ENCODE measurements at regions not wholly inside any gene's neighbourhood (a gene's known extent, or its start where the extent isn't known, plus 50 kb on each side); places are given as distances from the start of the nearest gene placed in this dataset.
A peak's percentile ranks its signal among the peaks of the same experiment; 100 is the strongest.

DNA sequence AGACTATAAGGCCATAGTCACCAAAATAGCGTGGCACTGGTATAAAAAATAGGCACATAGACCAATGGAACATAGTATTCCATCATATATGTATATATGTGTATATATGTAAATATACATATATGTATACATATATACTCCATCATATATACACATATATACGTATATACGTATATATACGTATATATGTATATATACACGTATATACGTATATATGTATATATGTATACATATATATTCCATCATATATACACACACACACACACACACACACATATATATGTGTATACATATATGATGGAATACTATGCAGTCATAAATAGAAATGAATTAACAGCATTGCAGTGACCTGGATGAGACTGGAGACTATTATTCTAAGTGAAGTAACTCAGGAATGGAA, 204.6 kb downstream of the LTN1 start:
- no peak for DNase-seq (ENCODE audit: low spot score)

DNA sequence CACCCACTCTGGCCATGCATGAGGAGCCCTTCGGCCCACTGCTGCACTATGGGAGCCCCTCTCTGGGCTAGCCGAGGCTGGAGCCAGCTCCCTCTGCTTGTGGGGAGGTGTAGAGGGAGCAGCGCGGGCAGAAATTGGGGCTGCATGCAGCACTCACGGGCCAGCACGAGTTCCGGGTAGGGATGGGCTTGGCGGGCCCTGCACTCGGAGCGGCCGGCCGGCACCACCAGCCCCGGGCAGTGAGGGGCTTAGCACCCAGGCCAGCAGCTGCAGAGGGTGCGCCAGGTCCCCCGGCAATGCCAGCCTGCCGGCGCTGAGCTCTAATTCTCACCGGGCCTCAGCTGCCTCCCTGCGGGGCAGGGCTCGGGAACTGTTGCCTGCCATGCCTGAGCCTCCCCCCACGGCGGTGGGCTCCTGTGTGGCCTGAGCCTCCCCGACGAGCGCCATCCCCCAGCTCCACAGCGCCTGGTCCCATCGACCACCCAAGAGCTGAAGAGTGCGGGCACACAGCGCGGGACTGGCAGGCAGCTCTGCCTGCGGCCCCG, 209.0 kb downstream of the LTN1 start:
- no peak for DNase-seq (ENCODE audit: low spot score)

DNA sequence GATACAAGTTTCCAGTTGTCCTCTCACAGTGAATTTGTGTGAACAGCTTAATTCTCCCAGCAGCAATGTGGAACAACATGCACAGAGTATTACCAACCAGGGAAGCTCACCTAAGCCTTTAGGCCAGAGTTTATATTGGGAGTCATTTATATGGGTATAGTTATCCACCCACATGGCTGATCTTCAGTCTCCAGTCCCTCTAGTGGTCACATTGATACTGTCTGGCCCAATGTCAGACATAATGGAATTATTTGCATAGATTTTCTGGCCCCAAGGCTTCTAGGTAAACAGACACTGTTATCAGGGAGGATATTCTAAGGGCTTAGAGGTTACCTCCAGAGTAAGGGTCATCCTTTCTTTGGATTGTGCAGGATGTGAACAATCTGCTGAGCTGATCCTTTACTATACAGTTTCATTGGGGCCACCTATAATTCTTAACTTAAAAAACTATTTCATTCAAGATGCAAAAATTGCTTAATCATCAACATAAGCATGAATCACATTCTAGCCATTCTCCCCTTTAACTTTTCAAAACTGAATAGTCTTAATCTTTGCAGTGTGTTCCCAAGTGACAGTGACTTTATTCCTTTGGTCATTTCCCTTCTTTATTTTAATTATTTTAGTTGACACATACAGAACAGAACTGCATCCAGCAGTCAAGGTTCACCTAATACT, 210.9 kb downstream of the LTN1 start:
- DNase-seq (ENCODE audit: low spot score) = peak; percentile 39

DNA sequence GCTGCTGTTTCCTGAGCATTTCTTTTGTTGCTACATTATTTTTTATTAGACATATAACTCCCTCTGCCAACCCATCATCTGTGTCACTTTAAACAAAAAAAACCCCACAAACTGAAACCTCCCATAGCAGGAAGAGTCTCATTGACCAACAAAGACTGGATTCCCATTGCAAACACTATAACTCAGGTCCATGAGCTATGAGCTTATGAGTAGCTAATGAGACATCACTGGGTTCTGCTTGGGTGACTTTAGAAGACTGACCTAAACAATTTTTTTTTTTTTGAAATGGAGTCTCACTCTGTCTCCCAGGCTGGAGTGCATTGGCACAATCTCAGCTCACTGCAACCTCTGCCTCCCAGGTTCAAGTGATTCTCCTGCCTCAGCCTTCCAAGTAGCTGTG, 212.8 kb downstream of the LTN1 start:
- no peak for DNase-seq (ENCODE audit: low spot score)

DNA sequence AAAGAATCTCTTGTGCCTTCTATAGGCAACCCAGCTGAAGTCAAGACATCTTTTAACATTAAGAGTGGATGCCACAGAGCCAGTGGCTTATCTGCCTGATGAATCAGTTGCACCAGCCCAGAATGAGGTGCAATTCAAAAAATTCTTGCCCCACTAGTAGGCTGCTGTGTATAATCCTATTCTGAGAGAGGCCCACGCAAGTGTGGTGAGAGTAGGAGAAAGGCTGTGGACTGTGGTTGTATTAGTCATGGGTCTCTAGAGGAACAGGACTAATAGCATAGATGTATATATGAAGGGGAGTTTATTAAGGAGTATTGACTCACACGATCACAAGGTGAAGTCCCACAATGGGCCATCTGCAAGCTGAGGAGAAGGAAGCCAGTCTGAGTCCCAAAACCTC, 216.4 kb downstream of the LTN1 start:
- DNase-seq (ENCODE audit: low spot score) = no peak

DNA sequence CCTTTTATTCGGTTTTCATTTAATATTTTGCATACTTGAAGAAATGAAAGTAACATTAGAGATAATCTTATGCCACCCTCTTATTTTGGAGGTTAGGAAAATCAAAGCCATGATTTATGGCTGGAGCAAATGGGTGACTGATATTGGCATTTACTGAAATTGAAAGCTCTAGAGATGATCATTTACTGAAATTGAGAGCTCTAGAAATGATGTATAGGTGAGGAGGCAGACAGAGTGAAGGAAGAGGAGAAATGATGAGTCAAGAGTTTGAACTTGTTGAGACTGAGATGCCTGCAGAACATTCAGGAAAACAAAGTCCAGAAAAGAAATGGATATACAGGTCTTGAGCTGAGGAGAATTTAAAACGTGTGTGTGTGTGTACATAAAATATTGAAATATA, 217.6 kb downstream of the LTN1 start:
- DNase-seq (ENCODE audit: low spot score) = no peak

DNA sequence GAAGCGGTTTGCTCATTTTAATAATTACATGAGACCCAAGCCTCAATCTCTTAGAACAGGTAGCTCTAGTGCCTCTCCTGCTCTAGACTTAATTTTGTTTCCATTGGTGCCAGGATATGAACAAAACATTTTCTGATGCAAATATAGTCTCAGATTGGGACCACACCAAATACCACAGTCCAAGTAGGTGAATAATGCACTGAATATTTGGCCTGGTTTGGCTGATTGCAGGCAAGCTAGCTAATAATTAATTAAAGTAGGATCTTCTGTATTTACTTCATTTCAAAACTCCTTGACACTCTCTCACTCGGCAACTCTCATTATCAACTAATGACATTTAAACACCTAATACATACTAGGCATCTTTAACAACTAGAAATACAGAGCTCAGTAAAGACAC, 219.6 kb downstream of the LTN1 start:
- no peak for DNase-seq (ENCODE audit: low spot score)

DNA sequence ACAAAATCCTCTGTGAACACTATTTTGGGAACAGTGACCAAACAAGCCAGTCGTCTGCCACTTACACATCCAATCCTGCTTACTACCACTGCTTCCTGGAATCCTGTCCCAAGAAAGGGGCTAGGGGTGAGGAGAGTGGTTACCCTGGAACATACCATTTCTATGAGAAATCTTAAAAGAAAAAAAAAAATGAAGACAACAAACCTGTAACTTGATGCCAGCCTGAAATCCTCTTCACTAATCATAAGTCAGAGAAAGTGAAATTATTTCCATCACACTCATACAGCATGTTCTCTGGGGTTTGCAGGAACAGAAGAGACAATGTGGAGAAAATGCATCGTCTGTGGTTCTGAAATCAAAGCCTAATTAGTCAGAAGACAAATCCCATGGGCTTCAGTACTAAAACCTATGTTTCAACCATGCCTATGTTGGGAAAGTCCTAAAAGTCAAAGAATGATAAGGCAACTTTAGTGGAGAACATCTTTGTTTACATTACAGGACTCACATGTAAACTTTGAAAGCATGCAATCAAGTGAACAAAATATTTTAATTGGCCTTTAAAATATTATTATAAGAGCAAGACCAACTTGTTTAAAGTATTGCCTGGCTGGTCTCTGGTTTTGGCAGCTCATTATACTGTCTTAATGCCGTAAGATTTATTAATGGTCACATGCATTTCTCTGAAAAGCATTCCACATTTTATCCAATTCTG, 220.7 kb downstream of the LTN1 start:
- DNase-seq (ENCODE audit: low spot score) = no peak

DNA sequence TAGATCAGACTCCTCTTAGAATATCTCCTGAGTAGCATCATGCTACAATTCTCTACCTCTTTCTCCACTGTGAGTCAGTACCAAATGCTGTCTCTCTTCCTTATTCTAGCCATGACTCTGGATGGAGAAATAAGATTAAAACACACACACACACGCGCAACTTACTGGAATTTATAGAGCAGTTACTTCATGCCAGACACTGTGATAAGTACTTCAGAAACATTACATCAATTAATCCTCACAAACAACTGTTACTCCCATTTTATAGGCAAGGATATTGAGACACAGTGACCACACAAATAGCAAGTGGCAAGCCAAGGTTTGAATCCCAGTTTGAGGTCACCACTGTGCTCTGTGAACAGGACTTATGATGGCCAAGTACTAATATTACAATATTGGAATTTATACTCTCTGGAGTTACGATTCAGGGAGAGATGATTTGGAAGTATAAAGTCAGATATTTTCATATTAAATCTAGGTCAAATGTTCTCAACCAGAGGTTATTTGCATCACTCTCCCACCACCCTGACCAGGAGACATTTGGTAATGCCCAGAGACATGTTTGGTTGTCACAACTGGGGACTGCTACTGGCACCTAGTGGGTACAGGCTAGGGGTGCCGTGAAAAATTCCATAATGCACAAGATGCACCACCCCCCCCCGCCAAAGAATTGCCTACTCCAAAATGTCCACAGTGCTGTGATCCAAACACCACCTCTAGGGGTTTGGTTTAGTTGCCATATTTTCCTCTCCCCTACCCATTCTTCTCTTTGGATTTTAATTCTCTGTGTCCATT, 221.6 kb downstream of the LTN1 start:
- no peak for DNase-seq (ENCODE audit: low spot score)

DNA sequence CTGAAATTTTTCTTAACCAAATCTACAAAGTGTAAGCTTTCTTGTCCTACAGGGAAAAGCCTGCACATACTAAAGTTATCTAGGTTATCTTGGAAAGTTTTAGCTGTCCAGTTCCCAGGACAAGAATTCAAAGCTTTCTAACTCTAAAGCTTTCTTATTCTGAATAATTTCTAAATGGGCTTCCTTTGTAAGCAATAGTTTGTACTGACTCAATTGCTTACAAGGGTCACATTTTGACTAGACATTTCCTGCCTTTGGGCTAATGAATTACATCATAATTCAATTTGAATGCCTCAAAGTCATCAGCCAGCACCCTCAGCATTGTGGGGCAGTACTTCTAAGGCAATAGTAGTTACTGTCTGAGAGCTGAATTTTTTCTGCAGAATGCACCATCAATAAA, 223.0 kb downstream of the LTN1 start:
- no peak for DNase-seq (ENCODE audit: low spot score)

DNA sequence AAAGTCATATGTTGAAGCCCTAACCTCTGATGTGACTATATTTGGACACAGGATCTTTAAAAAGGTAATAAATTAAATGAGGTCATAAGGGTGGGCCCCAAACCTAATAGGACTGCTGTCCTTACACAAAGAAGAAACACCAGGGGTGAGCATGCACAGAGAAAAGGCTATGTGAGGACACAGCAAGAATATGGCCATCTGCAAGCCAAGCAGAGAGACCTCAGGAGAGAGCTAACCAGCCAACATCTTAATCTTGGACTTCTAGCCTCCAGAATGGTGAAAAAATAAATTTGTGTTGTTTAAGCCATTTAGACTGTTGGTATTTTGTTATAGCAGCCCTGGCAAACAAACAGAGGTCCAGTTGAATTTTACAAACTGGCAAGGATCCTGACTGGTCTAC, 223.9 kb downstream of the LTN1 start:
- DNase-seq (ENCODE audit: low spot score) = no peak

DNA sequence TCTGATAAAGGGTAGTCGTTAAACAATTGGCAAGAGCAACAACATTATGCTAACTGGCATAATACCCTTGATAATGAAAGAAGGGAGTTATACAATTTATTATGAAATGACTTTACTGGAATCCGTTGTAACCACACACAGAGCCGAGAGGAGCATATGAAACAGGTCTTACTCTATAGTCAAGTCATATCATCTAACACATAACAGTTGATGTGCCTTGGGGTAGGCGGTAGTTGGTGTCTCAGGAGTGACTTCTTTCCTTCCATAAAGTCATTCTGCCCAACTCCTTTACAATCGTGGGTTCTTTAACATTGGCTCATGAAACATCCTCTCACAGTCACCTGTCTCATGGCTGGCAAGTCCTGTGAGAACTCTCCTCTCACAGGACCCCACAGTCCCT, 225.2 kb downstream of the LTN1 start:
- DNase-seq (ENCODE audit: low spot score) = no peak

DNA sequence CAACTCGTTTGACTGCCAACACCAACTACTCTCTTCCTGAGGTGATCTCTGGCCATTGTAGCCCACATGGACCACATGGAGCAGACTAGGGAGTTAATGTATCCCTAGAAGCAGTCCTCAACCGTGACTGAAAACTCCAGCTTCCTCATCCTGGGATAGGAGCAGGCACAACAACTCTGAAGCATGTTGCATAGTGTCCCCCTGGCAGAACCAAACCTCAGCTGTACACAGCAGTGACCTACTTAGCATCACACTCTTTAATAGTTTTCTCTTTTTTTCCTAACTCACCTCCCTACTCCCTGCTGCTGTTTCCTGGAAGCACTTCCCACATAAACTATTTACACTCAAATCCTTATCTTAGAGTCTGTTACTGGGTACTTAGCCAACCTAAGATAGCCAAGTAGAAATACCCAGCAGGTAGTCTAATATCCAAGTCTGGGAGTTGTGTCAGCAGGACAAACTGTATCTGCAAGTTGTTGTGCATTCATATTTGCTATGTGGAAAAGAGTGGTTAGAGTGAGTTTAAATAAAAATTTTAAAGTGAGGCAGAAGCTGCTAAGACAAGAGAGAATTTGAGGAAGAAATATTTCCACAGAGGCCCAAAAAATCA, 228.8 kb downstream of the LTN1 start:
- DNase-seq (ENCODE audit: low spot score) = no peak

DNA sequence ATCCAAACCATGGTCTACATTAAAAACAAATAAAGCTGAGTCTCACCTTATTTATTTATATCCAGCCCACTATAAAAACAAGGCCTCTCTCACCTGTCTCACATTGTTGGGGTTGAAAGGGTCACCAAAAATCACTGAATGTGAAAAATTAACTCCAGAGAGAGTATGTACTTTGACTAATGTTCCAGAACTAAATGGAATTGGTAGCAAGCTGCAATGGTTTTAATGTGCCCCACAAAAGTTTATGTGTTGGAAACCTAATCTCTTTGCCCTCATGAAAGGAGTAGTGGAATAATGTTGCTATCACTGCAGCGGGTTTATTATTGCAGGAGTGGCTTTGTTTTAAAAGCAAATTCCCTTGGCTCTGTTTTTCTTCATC, 230.3 kb downstream of the LTN1 start:
- DNase-seq (ENCODE audit: low spot score) = no peak

DNA sequence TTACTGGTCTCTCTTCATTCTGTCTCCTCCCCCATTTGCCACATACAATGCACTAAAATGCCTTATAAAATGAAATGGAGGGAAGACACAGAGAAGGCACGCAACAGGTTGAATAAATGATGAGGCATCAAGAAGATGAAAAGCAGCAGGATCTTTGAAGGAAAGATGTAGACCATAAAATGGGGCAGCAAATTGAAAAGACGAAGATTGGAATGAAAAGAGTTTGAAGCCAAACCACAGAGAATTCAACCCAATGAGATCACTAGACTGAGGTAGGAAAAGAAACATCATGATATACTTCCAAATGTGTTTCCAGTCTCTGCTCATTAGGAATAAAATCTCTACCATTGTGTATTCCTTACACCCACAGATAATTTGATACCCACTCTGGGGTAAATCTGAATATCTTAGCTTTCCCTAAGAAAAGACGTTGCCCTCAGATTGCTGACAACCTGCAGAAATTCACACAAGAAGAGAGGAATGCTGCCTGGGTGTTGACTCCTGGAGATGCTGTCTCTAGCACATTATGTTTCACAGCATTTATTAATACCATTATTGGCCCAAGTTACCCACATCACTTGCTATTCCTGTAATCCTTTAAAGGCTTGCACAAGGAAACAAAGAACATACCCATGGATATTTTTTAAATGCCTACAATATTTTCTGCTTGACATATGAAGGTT, 230.9 kb downstream of the LTN1 start:
- no peak for DNase-seq (ENCODE audit: low spot score)

DNA sequence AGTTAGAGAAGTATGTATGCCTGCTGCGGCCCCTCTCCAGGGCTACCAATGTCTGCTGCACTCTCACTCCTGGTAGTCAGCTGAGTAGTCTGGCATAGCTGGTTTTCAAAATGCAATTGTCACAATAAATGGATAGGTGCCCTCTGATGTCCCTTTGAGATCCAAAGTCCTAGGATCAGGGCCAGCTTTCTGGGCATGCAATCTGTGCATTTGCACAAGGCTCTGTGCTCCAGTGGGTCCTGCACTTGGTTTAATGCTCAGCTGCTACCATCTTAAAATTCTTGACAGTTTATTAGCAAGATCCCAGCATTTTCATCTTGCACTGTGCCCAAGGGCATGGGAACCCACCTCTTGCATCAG, 233.8 kb downstream of the LTN1 start:
- DNase-seq (ENCODE audit: low spot score) = no peak

DNA sequence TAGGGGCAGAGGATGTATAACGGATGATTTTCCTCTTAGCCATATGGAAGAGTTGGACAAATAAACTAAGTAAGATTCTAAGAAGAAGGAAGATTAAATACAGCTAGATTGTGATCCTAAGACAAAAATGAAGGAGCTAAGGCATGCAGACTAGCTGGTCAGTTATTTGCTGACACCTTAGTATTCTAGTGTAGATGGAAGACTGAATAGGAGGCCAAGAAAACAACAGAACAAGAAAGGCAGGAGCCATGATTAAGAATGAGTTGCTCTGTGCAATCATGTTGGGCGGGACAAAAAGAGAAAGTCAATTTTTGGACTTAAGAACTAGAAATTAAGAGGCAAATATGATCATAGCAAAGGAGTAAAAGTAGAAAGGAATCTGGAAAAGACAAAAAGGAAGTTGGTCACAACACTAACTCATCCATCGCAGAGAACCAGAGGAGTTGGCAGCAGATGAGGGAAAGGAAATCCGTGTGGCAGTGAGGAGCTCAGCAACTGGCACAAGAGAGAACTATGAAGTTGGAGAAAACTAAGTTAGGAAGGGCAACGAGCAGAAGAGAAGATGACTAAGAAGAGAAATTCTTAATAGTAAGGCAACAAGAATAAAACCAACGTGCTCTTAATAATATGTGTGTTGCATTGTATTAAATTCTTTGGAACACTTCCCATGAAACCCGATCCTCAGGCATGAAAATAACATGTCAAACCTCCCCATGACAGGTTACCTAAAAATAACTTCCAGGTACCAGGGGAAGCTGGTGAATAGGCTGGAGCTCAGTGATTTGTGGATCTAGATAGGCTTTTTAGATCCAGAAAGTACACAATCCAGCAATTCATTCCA, 234.4 kb downstream of the LTN1 start:
- no peak for DNase-seq (ENCODE audit: low spot score)

DNA sequence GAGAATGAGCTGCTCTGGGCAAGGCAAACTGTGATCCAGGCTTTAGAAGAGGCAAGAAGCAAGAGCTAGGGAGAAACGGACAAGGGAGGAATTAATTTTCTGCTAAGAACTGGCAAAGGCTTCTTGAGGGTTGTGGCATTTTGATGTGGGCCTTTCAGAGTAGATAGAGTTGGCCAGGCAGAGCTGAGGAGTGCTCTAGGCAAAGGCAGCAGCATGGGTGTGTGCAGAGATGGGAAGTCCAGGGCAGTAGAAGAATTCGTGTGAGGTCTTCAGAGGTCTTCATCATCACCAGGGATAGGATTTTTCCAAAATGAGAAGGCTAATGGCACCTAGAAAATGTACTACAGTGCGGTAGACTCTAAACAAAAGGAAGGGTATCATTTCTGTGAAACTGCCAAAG, 237.8 kb downstream of the LTN1 start:
- no peak for DNase-seq (ENCODE audit: low spot score)

DNA sequence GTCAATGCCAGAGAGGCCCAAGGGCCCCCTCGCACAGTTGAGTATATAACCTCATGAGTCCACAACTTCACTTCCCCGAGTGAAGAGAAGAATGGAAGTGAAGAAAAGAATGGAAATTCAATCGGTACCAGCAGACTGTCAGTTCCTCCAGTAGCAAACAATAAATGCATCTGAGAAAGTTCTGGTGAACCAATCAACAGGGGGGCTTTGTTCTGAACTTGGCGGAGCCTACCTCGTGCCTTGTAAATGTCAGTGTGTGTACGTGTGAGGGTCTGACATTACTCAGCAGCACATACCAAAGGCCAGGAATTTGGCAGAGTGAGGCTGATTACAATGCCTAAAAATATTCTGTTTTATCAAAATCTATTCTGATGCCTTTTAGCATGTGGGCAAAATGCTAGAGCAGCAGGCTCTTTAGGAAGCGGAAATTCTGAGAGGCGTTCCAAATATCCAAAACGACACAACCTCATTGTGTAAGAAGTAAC, 238.5 kb downstream of the LTN1 start:
- no peak for DNase-seq (ENCODE audit: low spot score)

DNA sequence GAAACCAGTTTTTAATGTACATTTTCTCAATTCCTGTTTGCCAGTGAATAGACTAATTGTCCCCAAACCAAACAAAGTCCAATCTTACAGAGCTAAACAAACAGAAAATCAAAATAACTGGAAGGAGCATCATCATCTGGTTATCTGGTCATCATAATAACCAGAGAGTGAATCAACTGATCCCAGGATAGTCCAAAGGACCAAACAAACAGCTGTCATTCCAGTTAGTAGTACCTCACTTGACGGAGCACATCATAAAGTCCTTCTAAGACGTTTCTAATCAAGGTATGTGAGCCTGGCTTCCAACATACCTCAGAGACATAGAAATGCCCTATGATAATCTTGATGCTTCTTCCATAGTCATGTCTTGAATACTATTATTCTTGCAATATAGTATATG, 240.5 kb downstream of the LTN1 start:
- no peak for DNase-seq (ENCODE audit: low spot score)

DNA sequence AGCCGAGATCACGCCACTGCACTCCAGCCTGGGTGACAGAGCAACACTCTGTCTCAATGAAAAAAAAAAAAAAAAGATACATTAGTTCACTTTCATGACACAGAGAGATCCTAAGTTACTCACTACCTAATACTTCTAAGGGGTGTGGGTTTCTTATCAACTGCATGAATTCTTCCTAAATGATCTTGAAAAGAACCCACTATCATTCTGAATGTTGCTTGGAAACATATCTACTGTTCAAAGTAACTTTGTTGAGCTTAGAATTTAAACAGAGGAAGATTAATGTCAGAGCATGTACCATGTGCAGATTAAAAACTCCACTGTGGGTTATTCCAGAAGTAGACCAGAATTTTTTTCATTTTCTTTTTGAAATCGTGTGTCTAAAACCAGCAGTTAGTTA, 241.5 kb downstream of the LTN1 start:
- no peak for DNase-seq (ENCODE audit: low spot score)

All from RKO (cell line).